Activated T-helper 17 cell treated with anti-CD3 and anti-CD28 coated beads, Interleukin-2, amount 50 U/mL, for 72 hours (primary cell): ENCODE measurements at regions not wholly inside any gene's neighbourhood (a gene's known extent, or its start where the extent isn't known, plus 50 kb on each side); places are given as distances from the start of the nearest gene placed in this dataset.

Experiments
- ATAC-seq: fragments of 150-1000 bp; cut with Tn5 transposase; replicated peaks from 2 replicates; pipeline ENCODE4 v1.10.0; 2021; ENCODE audit warnings: mild to moderate bottlenecking, moderate library complexity
- H3K27ac Mint-ChIP-seq: one replicate; pipeline ENCODE4 v1.8.0; 2022; ENCODE audit warnings: mixed read lengths
- H3K27me3 Mint-ChIP-seq: one replicate; pipeline ENCODE4 v1.8.0; 2022; ENCODE audit warnings: mixed read lengths
- H3K36me3 Mint-ChIP-seq: one replicate; pipeline ENCODE4 v1.8.0; 2022; ENCODE audit warnings: low read depth, mild to moderate bottlenecking, mixed read lengths
- H3K4me1 Mint-ChIP-seq: one replicate; pipeline ENCODE4 v1.8.0; 2022; ENCODE audit warnings: mixed read lengths
- H3K4me3 Mint-ChIP-seq: one replicate; pipeline ENCODE4 v1.8.0; 2022; ENCODE audit warnings: mild to moderate bottlenecking, mixed read lengths
- H3K9me3 Mint-ChIP-seq: one replicate; pipeline ENCODE4 v1.8.0; 2022; ENCODE audit warnings: mixed read lengths

DNA sequence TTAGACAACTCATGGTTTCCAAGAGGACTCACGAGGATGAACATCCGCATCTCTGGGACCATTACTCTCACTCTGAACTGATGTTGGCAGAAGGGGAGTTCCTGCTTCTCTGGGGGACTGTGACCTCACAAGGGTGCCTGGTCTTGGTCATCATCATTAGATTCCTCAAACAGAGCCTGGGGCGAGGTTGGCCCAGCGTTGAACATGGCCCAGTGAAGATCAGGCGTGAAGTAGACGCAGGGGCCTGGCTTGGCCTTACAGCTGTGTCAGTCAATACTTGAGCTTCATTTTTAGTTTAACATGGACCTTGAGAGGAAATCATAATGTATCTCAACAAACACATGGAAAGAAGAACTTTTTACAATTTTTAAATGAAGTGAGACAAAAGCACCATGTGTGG lies 617.1 kb downstream of the BRD1 start:
- Mint-ChIP-seq H3K27ac (no peak overlapping the region), H3K27me3 (peaks cover 17% of the 10 kb centered on the region), H3K4me1 (no peaks in the 10 kb centered on the region), H3K4me3 (no peak overlapping the region), H3K36me3 (no peaks in the 10 kb centered on the region), H3K9me3 (no peaks in the 10 kb centered on the region)
- no peak for ATAC-seq

- peaks cover 16% of the 10 kb centered on the region for H3K27me3 Mint-ChIP-seq
- H3K4me3 Mint-ChIP-seq = no peak overlapping the region
- no peaks in the 10 kb centered on the region for H3K36me3 Mint-ChIP-seq
- H3K4me1 Mint-ChIP-seq = no peaks in the 10 kb centered on the region
- H3K9me3 Mint-ChIP-seq = no peaks in the 10 kb centered on the region
- H3K27ac Mint-ChIP-seq = no peak overlapping the region
- ATAC-seq = no peak
These were observed 618.0 kb downstream of the BRD1 start for GRCh38 chr22:49209452-49210195.

GRCh38 chr22:49208768-49209252 lies 618.9 kb downstream of the BRD1 start:
- peaks cover 13% of the 10 kb centered on the region for H3K27me3 Mint-ChIP-seq
- no peak for ATAC-seq
- H3K9me3 Mint-ChIP-seq = no peaks in the 10 kb centered on the region

GRCh38 chr22:49208004-49208402 lies 619.7 kb downstream of the BRD1 start:
- Mint-ChIP-seq H3K4me3 (no peak overlapping the region), H3K9me3 (no peaks in the 10 kb centered on the region), H3K27me3 (peaks cover 9% of the 10 kb centered on the region), H3K4me1 (no peaks in the 10 kb centered on the region), H3K27ac (no peak overlapping the region), H3K36me3 (no peaks in the 10 kb centered on the region)
- ATAC-seq = no peak

More at GRCh38 chr22:49208768-49209252, 618.9 kb downstream of the BRD1 start:
- H3K4me1 Mint-ChIP-seq = no peaks in the 10 kb centered on the region
- H3K27ac Mint-ChIP-seq = no peak overlapping the region
- no peak overlapping the region for H3K4me3 Mint-ChIP-seq
- H3K36me3 Mint-ChIP-seq = no peaks in the 10 kb centered on the region

DNA sequence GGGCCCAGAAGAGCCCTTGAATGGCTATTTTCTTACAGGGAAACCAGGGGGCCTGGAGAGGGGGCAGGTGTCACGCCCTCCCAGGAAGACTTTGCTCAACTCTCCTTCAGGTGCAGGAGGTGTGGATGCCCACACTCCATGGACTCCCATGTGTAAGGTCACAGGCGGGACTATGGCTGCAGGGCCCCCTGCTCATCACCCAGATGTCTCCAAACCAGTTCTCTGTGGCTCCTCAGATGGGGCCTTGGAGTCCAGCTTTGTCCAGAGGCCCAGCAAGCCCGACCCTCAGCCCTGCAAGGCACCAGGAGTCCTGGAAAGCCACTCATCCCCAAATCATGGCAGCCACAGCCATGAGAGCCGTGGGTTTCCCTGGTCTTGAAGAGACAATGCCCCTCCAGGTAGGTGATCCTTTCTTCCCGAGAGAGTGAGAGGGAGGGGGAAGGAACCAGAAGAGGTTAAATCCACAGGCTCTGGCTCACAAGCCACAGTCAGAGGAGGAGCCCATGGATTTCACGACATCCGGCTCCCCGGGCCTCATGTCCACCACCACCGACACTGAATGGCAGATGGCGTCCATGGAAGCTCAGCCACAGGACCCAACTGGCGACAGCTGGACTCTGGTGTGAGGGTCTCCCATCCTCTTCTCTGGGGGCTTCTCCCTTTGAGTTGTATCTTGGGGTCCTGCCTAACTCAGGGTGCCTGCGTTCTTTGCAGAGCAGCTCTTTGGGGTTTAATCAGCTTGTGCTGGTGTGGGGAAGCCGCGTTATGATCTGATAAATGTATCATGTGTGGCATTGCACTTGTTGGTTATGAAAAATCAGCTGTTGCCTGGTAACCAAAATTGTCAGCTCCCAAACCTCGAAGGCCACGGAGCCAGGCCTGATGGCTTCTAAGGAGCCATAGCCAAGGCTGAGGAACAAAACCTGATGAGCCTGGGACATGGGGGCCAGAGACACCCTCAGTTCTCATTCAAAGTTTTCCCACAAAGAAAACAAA lies 620.4 kb downstream of the BRD1 start:
- Mint-ChIP-seq H3K36me3 (no peaks in the 10 kb centered on the region), H3K9me3 (no peaks in the 10 kb centered on the region), H3K4me3 (no peak overlapping the region), H3K4me1 (no peaks in the 10 kb centered on the region), H3K27ac (no peak overlapping the region), H3K27me3 (peaks cover 9% of the 10 kb centered on the region)
- ATAC-seq = no peak

DNA sequence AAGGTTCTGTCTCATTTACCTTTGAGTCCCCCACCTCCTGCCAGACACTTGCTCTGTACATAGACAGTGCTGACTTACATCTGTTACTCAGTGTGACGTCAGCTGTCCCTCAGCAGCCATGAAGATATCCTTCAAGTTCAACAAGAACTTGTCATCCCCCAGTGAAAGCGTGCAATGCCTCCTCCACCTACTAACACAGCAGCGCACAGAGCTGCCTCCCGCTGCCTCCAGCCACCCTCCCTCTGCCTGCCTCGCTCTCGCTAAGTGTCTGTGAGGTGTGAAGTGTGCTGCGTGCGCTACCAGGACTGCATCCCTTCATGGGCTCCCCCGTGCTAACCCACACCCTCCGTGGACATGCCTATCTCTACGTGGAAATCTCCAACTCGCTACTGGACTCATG lies 621.4 kb downstream of the BRD1 start:
- peaks cover 9% of the 10 kb centered on the region for H3K27me3 Mint-ChIP-seq
- ATAC-seq = no peak
- no peak overlapping the region for H3K27ac Mint-ChIP-seq
- H3K4me3 Mint-ChIP-seq = no peak overlapping the region
- H3K9me3 Mint-ChIP-seq = no peaks in the 10 kb centered on the region
- no peaks in the 10 kb centered on the region for H3K4me1 Mint-ChIP-seq
- H3K36me3 Mint-ChIP-seq = no peaks in the 10 kb centered on the region

GRCh38 chr22:49205483-49205800 lies 622.2 kb downstream of the BRD1 start:
- no peaks in the 10 kb centered on the region for H3K9me3 Mint-ChIP-seq
- no peak for ATAC-seq
- H3K27me3 Mint-ChIP-seq = peaks cover 9% of the 10 kb centered on the region
- no peak overlapping the region for H3K4me3 Mint-ChIP-seq
- H3K27ac Mint-ChIP-seq = no peak overlapping the region
- H3K4me1 Mint-ChIP-seq = no peaks in the 10 kb centered on the region
- no peaks in the 10 kb centered on the region for H3K36me3 Mint-ChIP-seq

DNA sequence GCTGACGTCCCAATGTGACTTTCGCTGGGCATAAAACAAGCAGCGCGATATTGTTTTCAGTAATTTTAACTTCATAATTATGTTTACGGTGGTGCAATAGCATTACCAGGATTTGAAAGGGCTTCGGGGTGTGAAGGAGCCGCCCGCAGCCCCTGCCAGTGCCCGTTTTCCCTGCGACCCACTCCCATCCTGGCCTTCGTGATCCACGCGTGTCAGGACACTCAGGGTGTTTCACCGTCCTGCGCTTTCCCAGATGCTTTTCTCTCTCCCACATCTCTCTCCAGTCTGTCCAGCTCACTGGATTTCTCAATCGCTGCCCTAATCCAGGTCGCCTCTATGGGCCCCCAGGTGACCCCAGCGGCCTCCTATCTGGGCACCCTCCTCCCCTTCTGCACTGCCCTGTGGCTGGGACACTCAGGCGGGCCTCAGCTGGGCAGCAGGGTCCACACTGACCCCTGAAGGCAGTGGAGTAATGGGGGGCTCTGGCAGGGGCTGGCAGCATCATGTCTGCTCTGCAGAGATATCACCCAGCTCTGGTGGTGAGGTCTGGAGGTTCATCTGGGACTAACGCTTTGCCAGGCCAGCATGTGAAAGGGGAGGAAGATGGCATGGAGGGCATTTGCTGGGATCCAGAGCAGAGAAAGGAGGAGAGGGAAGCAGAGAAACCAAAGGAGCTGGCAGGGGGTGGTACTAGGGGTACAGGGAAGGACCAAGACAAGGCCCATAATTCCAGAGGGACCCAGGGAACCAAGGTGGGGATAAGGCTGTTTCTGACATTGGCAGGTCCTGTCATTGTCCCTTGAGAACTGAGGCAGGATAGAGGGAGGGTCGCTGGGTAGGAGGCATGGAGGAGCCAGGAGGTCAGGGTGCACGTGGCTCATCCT lies 622.8 kb downstream of the BRD1 start:
- Mint-ChIP-seq H3K27me3 (peaks cover 9% of the 10 kb centered on the region), H3K4me3 (no peak overlapping the region)

DNA sequence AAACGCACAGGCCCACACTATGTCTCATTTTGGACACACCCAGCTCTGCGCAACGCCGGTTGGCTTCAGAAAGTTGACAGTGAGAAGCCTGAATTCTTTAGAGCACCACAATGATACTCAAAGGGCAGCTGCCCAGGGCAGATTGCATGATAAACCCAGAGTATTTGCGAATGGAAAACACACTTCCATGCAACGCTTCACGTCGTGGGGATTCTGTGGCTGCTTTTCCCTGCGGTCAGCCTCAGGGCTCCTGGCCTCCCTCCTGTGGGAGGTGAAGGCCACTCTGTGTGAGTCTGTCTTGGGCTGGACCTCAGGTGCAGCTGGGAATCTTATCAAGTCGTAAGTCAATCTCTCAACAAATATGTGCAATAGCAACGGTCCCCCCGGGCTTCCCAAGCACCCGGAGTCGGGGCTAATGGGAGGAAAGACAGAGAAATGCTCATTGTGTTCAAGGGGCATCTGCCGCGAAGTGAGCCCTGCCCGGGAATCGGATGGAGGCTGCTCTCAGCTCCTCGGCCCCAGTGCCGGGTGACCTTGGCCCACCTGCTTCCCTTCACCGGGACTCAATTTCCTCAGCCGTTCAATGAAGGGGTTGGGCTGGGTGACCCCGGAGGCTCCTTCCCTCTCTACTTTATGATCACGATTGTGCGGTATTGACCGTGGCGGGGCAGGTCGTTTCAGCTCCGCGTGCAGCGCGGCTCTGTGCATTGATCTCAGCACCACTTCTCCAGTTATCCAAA lies 623.6 kb downstream of the BRD1 start:
- no peak overlapping the region for H3K27ac Mint-ChIP-seq
- ATAC-seq = no peak
- H3K9me3 Mint-ChIP-seq = no peaks in the 10 kb centered on the region
- H3K4me3 Mint-ChIP-seq = no peak overlapping the region
- H3K36me3 Mint-ChIP-seq = no peaks in the 10 kb centered on the region
- H3K27me3 Mint-ChIP-seq = peaks cover 3% of the 10 kb centered on the region
- no peaks in the 10 kb centered on the region for H3K4me1 Mint-ChIP-seq

More for the DNA sequence above, 622.8 kb downstream of the BRD1 start:
- Mint-ChIP-seq H3K4me1 (no peaks in the 10 kb centered on the region), H3K9me3 (no peaks in the 10 kb centered on the region), H3K36me3 (no peaks in the 10 kb centered on the region), H3K27ac (no peak overlapping the region)
- no peak for ATAC-seq

GRCh38 chr22:49203091-49203858 lies 624.4 kb downstream of the BRD1 start:
- Mint-ChIP-seq H3K4me1 (no peaks in the 10 kb centered on the region), H3K27me3 (peaks cover 3% of the 10 kb centered on the region), H3K36me3 (no peaks in the 10 kb centered on the region), H3K4me3 (no peak overlapping the region), H3K9me3 (no peaks in the 10 kb centered on the region), H3K27ac (no peak overlapping the region)
- ATAC-seq = no peak

- Mint-ChIP-seq H3K27ac (no peak overlapping the region), H3K27me3 (peaks cover 6% of the 10 kb centered on the region), H3K9me3 (no peaks in the 10 kb centered on the region), H3K4me3 (no peak overlapping the region), H3K36me3 (no peaks in the 10 kb centered on the region), H3K4me1 (no peaks in the 10 kb centered on the region)
- no peak for ATAC-seq
These were observed 625.4 kb downstream of the BRD1 start for GRCh38 chr22:49202226-49202625.

DNA sequence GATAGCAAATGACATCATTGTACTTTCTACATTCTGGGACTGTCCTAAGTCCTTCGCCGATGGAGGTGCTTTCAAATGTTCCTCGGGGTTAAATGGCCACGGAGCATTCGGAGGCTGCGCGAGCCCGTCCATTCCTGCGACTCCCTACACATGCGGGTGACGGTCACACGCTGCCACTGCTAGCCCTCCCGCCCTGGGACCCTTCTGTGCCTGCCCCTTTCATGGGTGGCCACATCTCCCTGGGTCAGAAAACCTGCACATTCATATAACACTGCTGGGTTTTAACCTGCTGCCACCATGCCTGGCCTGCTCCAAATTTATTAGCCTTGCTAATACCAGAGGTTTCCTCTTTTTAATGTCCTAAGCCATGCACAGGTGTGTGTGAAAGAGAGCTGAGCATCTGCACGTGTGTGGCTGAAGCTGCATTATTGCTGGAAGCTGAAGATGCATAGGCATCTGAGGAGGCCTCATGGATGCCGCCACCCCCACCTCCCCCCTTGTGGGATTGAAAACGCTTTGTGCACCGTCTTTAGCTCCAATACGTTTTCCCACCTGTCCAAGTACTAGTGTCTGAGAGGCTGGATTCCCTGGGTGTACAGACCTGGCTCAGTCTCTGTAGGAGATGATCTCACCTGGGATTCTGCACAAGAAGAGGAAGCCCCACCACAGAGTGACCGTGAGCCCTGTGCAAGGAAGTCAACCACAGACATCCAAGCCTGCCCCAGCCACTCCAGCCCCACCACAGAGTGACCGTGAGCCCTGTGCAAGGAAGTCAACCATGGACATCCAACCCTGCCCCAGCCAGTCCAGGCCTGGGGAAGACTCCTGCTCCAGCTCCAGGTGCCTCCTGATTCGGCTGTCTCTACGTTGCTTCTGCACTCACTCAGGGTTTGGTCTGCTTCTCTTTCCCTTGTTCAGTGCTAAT lies 626.4 kb downstream of the BRD1 start:
- H3K4me1 Mint-ChIP-seq = no peaks in the 10 kb centered on the region
- no peak for ATAC-seq
- H3K36me3 Mint-ChIP-seq = no peaks in the 10 kb centered on the region
- H3K4me3 Mint-ChIP-seq = no peak overlapping the region
- peaks cover 6% of the 10 kb centered on the region for H3K27me3 Mint-ChIP-seq
- H3K27ac Mint-ChIP-seq = no peak overlapping the region
- no peaks in the 10 kb centered on the region for H3K9me3 Mint-ChIP-seq
